ENCODE measurements at regions not wholly inside any gene's neighbourhood (a gene's known extent, or its start where the extent isn't known, plus 50 kb on each side); places are given as distances from the start of the nearest gene placed in this dataset.
"Not testable (repeated sequence)": the region's sequence is repeated elsewhere in the genome, so short reads cannot be mapped to it uniquely, and the experiment has no call there.

- WGBS (ENCODE audit: insufficient coverage, low coverage, missing lambda C conversion rate), result 17% methylated on average over 8 of the region's 12 CpGs
- CTCF ChIA-PET (ENCODE audit: low intra/inter-chr PET ratio), result not testable (repeated sequence)
Measured at GRCh38 chr16:29191636-29192180, 206.9 kb downstream of the LAT start.

GRCh38 chr16:29190553-29191431, 205.9 kb downstream of the LAT start:
- H3K27ac ChIP-seq (ENCODE audit: extremely low read depth, low read depth, low read length); H3K36me3 ChIP-seq (ENCODE audit: control insufficient read depth, insufficient read depth, low read length); BruUV-seq (replicated peaks); in situ Hi-C loops (cut with MboI); H3K79me2 ChIP-seq (ENCODE audit: control insufficient read depth, insufficient read depth, low read length); ATAC-seq; H3K9me3 ChIP-seq (replicated peaks; ENCODE audit: control insufficient read depth, insufficient read depth, low read depth, low read length); H3K4me2 ChIP-seq (ENCODE audit: insufficient read depth, low read length); H3K4me3 ChIP-seq; H3K9ac ChIP-seq (ENCODE audit: insufficient read depth in 1 of 2, low read depth in 2 of 2, low read length in 2 of 2); H4K20me1 ChIP-seq (replicated peaks; ENCODE audit: control insufficient read depth, insufficient read depth, low read length); FAIRE-seq; H2AFZ ChIP-seq (ENCODE audit: low read depth, low read length); POLR2A ChIA-PET; intact Hi-C loops (cut with micrococcal nuclease); CTCF ChIA-PET (ENCODE audit: low intra/inter-chr PET ratio); H3K4me1 ChIP-seq (replicated peaks in 1 of 2; ENCODE audit: control insufficient read depth in 2 of 2, insufficient read depth in 2 of 2, low read length in 2 of 2); DNase-seq (ENCODE audit: extremely low read depth in 1 of 4, low spot score in 3 of 4); H3K9me1 ChIP-seq (ENCODE audit: control insufficient read depth, insufficient read depth, low read length): not testable (repeated sequence)
- peak; percentile 29; the same call in 1 of the 2 replicates for TF ChIP-seq RFX1 (IDR thresholded peaks at IDR 0.05)
- peaks cover 2 to 17% of the 10 kb centered on the region in 2 experiments; a peak in 3 of 5 replicates for H3K27me3 ChIP-seq (ENCODE audit: control insufficient read depth in 2 of 2, insufficient read depth in 2 of 2, low read length in 2 of 2)
- WGBS (ENCODE audit: insufficient coverage, low coverage, missing lambda C conversion rate), result 15% methylated on average over 9 of the region's 19 CpGs

More at GRCh38 chr16:29191636-29192180, 206.9 kb downstream of the LAT start:
- H3K4me2 ChIP-seq (ENCODE audit: insufficient read depth, low read length); H3K9me3 ChIP-seq (replicated peaks; ENCODE audit: control insufficient read depth, insufficient read depth, low read depth, low read length); H3K9me1 ChIP-seq (ENCODE audit: control insufficient read depth, insufficient read depth, low read length); in situ Hi-C loops (cut with MboI); H3K27ac ChIP-seq (ENCODE audit: extremely low read depth, low read depth, low read length); H3K36me3 ChIP-seq (ENCODE audit: control insufficient read depth, insufficient read depth, low read length); DNase-seq (ENCODE audit: extremely low read depth in 1 of 4, low spot score in 3 of 4); H3K4me3 ChIP-seq; H3K4me1 ChIP-seq (replicated peaks in 1 of 2; ENCODE audit: control insufficient read depth in 2 of 2, insufficient read depth in 2 of 2, low read length in 2 of 2); H4K20me1 ChIP-seq (replicated peaks; ENCODE audit: control insufficient read depth, insufficient read depth, low read length); H2AFZ ChIP-seq (ENCODE audit: low read depth, low read length); H3K9ac ChIP-seq (ENCODE audit: insufficient read depth in 1 of 2, low read depth in 2 of 2, low read length in 2 of 2); BruUV-seq (replicated peaks); POLR2A ChIA-PET; H3K79me2 ChIP-seq (ENCODE audit: control insufficient read depth, insufficient read depth, low read length); FAIRE-seq; intact Hi-C loops (cut with micrococcal nuclease); ATAC-seq: not testable (repeated sequence)
- H3K27me3 ChIP-seq (ENCODE audit: control insufficient read depth in 2 of 2, insufficient read depth in 2 of 2, low read length in 2 of 2), result peaks cover 2 to 17% of the 10 kb centered on the region in 2 experiments; a peak in 3 of 5 replicates

- FAIRE-seq; H3K9ac ChIP-seq (ENCODE audit: insufficient read depth in 1 of 2, low read depth in 2 of 2, low read length in 2 of 2); POLR2A ChIA-PET; ATAC-seq; H3K9me3 ChIP-seq (replicated peaks; ENCODE audit: control insufficient read depth, insufficient read depth, low read depth, low read length); H3K9me1 ChIP-seq (ENCODE audit: control insufficient read depth, insufficient read depth, low read length); in situ Hi-C loops (cut with MboI); intact Hi-C loops (cut with micrococcal nuclease); H3K4me3 ChIP-seq; H4K20me1 ChIP-seq (replicated peaks; ENCODE audit: control insufficient read depth, insufficient read depth, low read length); DNase-seq (ENCODE audit: extremely low read depth in 1 of 4, low spot score in 3 of 4); BruUV-seq (replicated peaks); H3K36me3 ChIP-seq (ENCODE audit: control insufficient read depth, insufficient read depth, low read length); CTCF ChIA-PET (ENCODE audit: low intra/inter-chr PET ratio); H2AFZ ChIP-seq (ENCODE audit: low read depth, low read length); H3K4me2 ChIP-seq (ENCODE audit: insufficient read depth, low read length); H3K27ac ChIP-seq (ENCODE audit: extremely low read depth, low read depth, low read length); H3K79me2 ChIP-seq (ENCODE audit: control insufficient read depth, insufficient read depth, low read length): not testable (repeated sequence)
- 21% methylated on average over 7 of the region's 9 CpGs for WGBS (ENCODE audit: insufficient coverage, low coverage, missing lambda C conversion rate)
- Histone ChIP-seq H3K27me3 (ENCODE audit: control insufficient read depth in 2 of 2, insufficient read depth in 2 of 2, low read length in 2 of 2) (peaks cover 1 to 15% of the 10 kb centered on the region in 2 experiments; a peak in 3 of 5 replicates), H3K4me1 (replicated peaks in 1 of 2; ENCODE audit: control insufficient read depth in 2 of 2, insufficient read depth in 2 of 2, low read length in 2 of 2) (peaks cover 4 to 15% of the 10 kb centered on the region in 2 experiments; a peak in 3 of 5 replicates)
Measured at GRCh38 chr16:29188806-29189205, 204.0 kb downstream of the LAT start.

Measured in K562 (cell line).